ENCODE measurements at regions not wholly inside any gene's neighbourhood (a gene's known extent, or its start where the extent isn't known, plus 50 kb on each side); places are given as distances from the start of the nearest gene placed in this dataset.
"Not testable (repeated sequence)": the region's sequence is repeated elsewhere in the genome, so short reads cannot be mapped to it uniquely, and the experiment has no call there.

DNA sequence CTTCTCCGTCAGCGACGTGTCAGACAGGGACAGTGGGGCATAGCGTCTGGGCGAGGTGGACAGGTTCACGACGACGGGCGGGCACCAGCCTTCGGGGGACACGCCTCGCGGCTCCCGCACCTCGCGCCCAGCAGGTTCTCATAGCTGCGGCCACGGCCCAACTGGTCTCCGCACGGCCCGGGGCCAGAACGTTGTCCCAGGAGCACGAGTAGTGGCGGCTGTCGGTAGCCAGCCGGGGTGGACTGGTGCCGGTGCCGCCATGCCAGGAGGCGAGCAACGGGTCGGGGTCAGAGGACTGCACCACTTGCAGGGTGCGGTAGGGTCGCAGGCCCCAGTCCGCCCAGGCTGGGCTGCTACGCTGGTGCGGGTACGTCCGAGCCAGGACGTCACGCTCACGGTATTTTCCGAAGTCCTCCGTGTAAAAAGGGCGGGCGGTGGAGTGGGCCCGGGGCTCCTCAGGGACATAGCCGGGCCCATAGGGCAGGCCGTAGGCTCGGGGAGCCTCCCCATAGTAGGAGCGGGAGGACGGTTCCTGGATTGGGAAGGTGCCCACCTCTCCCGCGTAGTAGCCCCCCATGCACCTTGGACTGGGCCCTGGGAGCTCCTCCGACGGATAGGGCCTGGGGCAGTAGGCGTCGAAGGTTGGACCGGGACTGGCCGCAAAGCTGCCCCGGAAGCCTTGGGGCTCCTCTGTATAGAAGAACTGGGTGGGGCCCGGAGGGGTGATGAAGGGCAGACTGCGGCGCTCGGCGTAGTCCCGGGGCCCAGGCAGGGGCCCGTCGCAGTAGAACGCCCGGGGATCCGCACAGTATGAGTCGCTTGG, 301.2 kb downstream of the CCDC74A start:
- not testable (repeated sequence) for H3K4me3 Mint-ChIP-seq

DNA sequence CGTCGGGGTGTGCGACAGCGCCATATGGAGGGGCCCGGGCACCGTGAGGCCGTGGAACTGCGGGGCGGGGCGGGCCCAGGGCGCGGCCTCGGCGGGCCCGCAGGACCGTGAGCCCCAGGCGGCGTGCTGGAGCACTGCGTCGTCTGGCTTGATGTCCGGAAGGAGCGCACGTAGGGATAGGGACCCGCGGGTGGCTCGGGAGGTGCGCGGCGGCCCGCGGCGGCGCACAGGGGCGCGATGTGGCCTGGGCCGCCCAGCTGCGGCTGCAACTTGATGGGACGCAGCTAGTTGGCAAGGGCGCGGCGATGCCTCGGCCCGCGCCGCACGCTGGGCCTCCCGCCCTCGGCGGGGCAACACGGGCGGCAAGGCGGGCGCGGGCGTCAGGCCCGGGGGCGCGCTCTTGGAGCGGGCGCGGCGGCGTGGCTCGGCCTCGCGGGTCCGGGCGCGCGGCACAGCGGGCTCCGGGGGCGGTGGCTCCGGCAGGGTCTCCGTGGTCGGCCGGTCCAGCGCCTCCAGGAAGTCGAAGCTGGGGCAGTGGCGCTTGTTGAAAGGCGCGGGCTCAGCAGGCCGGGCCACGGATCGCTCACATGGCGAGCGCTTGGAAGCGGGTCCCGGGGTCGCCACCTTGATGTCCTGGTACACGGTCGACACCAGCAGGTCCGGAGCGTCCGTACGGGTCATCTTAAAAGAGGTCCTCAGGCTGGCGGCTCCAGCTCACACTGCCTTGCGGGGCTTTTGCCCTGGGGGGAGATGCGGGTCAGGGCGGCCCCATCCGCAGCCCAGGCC, 302.0 kb downstream of the CCDC74A start:
- H3K36me3 ChIP-seq (ENCODE audit: control insufficient read depth in 2 of 3, insufficient read depth in 3 of 3, low read length in 3 of 3); H3K27ac Mint-ChIP-seq; DNase-seq; H3K4me3 ChIP-seq (ENCODE audit: low read length); H3K4me3 Mint-ChIP-seq; H3K27ac ChIP-seq (ENCODE audit: low read depth, low read length); H3K27me3 Mint-ChIP-seq; CTCF ChIA-PET; H3K9me3 Mint-ChIP-seq; H3K9me3 ChIP-seq (ENCODE audit: control insufficient read depth in 2 of 3, low read length in 3 of 3); intact Hi-C loops (cut with micrococcal nuclease); POLR2A ChIA-PET; ATAC-seq; H3K36me3 Mint-ChIP-seq; H3K27me3 ChIP-seq (ENCODE audit: control insufficient read depth in 2 of 2, insufficient read depth in 2 of 2, low read length in 2 of 2); H3K4me1 Mint-ChIP-seq; H3K4me1 ChIP-seq (ENCODE audit: control insufficient read depth in 2 of 2, insufficient read depth in 2 of 2, low read length in 2 of 2): not testable (repeated sequence)

More for the DNA sequence above, 301.2 kb downstream of the CCDC74A start:
- H3K9me3 ChIP-seq (ENCODE audit: control insufficient read depth in 2 of 3, low read length in 3 of 3); CTCF ChIA-PET; H3K27ac Mint-ChIP-seq; H3K27ac ChIP-seq (ENCODE audit: low read depth, low read length); H3K36me3 Mint-ChIP-seq; H3K4me3 ChIP-seq (ENCODE audit: low read length); H3K27me3 ChIP-seq (ENCODE audit: control insufficient read depth in 2 of 2, insufficient read depth in 2 of 2, low read length in 2 of 2); intact Hi-C loops (cut with micrococcal nuclease); ATAC-seq; H3K36me3 ChIP-seq (ENCODE audit: control insufficient read depth in 2 of 3, insufficient read depth in 3 of 3, low read length in 3 of 3); H3K9me3 Mint-ChIP-seq; DNase-seq; H3K27me3 Mint-ChIP-seq; H3K4me1 Mint-ChIP-seq; H3K4me1 ChIP-seq (ENCODE audit: control insufficient read depth in 2 of 2, insufficient read depth in 2 of 2, low read length in 2 of 2); POLR2A ChIA-PET: not testable (repeated sequence)

DNA sequence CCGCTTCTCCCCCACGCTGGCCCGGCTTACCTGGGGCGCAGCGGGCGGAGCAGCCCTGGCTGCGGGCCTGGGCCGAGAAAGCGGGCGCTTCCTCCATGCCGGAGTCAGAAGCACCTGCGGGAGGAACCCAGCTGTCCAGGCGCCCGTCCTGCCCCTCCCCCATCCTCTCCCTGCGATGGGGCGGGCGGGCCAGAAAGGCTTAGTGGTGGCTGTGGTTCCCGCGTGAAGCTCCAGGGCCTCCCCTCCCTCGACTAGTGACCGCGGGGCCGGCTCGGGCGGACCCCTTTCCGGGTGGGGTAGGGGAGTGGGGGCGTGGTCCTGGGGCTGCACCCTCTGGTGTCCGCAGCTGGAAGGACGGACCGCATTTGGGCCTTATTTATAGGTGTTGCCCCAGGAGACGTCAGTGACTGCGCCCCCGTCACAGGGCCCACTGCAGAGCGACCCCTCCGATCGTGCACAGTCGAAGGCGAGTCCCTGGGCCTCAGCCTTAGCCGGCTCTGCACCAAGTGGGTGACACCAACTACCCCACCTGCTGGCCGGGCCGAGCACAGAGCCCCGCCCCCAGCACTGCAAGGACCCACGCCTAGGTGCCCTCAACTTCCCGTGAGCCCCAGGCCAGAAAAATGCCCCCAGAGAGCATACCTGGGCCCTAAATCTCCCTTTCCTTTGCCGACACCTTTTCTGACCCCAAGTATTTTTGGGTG, 302.7 kb downstream of the CCDC74A start:
- POLR2A ChIA-PET; H3K27me3 ChIP-seq (ENCODE audit: control insufficient read depth in 2 of 2, insufficient read depth in 2 of 2, low read length in 2 of 2); intact Hi-C loops (cut with micrococcal nuclease); H3K36me3 Mint-ChIP-seq; H3K9me3 Mint-ChIP-seq; ATAC-seq; H3K4me3 Mint-ChIP-seq; DNase-seq; H3K4me1 Mint-ChIP-seq; H3K36me3 ChIP-seq (ENCODE audit: control insufficient read depth in 2 of 3, insufficient read depth in 3 of 3, low read length in 3 of 3); H3K9me3 ChIP-seq (ENCODE audit: control insufficient read depth in 2 of 3, low read length in 3 of 3); H3K4me3 ChIP-seq (ENCODE audit: low read length); H3K27ac ChIP-seq (ENCODE audit: low read depth, low read length); CTCF ChIA-PET; H3K27me3 Mint-ChIP-seq; H3K4me1 ChIP-seq (ENCODE audit: control insufficient read depth in 2 of 2, insufficient read depth in 2 of 2, low read length in 2 of 2); H3K27ac Mint-ChIP-seq: not testable (repeated sequence)

DNA sequence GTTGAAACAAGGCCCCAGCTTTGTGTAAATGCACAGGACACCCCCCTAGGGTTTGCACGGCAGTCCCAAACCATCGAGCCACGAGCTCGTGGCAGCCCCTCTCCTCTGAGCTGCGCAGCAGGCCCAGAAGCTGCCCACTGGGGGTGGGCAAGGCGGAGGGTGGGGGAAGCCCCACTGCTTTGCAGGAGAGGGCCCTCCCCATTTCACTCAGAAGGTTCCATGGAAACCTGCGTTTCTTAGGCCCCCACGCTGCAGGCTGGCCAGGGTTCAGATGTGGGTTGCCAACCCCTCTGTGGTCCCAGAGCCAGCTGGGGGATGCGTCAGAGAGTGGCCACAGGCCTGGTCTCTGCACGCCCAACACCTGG, 303.2 kb downstream of the CCDC74A start:
- H3K27ac ChIP-seq (ENCODE audit: low read depth, low read length); H3K36me3 ChIP-seq (ENCODE audit: control insufficient read depth in 2 of 3, insufficient read depth in 3 of 3, low read length in 3 of 3); CTCF ChIA-PET; intact Hi-C loops (cut with micrococcal nuclease); H3K9me3 ChIP-seq (ENCODE audit: control insufficient read depth in 2 of 3, low read length in 3 of 3); POLR2A ChIA-PET; H3K4me1 Mint-ChIP-seq; H3K27me3 Mint-ChIP-seq; H3K4me1 ChIP-seq (ENCODE audit: control insufficient read depth in 2 of 2, insufficient read depth in 2 of 2, low read length in 2 of 2); H3K9me3 Mint-ChIP-seq; H3K4me3 Mint-ChIP-seq; DNase-seq; H3K27ac Mint-ChIP-seq; ATAC-seq; H3K36me3 Mint-ChIP-seq; H3K4me3 ChIP-seq (ENCODE audit: low read length); H3K27me3 ChIP-seq (ENCODE audit: control insufficient read depth in 2 of 2, insufficient read depth in 2 of 2, low read length in 2 of 2): not testable (repeated sequence)

DNA sequence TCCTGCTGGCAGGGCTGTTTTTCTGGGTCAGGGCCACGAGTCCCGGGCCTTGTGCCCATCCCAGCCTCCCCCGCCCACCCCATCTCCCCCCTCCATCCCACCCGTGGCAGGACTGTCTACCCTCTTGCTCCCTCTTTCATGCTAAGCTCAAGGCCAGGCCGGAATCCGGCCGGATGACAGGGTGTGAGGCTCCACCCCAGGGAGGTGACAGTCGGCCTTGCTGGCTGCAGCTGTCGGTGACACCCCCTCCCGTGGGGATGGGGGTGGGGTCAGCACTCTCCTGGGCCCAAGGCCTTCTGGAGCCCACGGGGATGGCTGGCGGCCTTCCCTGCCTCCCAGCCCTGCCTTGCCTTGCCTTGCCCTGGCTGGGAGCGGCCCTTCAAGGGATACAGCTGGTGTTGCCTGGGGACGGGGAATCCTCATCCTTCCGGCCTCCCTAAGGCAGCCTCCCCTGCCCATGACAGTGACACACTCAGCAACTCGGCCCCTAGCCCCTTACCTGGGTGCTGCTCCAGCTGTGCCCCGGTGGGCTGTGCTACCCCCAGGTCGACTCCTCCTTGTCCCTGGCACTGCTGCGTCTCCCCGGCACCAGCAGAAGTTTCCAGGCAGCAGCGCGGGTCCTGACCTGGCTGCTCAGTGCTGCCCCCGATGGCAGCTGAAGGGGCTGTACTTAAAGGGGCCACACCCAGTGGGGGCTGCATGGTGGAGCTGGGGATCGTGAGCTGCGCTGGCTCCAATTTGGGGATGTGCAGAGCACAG, 303.9 kb downstream of the CCDC74A start:
- H3K36me3 ChIP-seq (ENCODE audit: control insufficient read depth in 2 of 3, insufficient read depth in 3 of 3, low read length in 3 of 3); intact Hi-C loops (cut with micrococcal nuclease); DNase-seq; ATAC-seq; H3K9me3 ChIP-seq (ENCODE audit: control insufficient read depth in 2 of 3, low read length in 3 of 3); H3K4me1 Mint-ChIP-seq; CTCF ChIA-PET; POLR2A ChIA-PET; H3K27me3 ChIP-seq (ENCODE audit: control insufficient read depth in 2 of 2, insufficient read depth in 2 of 2, low read length in 2 of 2); H3K27me3 Mint-ChIP-seq; H3K27ac ChIP-seq (ENCODE audit: low read depth, low read length); H3K36me3 Mint-ChIP-seq; H3K4me3 Mint-ChIP-seq; H3K9me3 Mint-ChIP-seq; H3K4me3 ChIP-seq (ENCODE audit: low read length); H3K4me1 ChIP-seq (ENCODE audit: control insufficient read depth in 2 of 2, insufficient read depth in 2 of 2, low read length in 2 of 2); H3K27ac Mint-ChIP-seq: not testable (repeated sequence)

DNA sequence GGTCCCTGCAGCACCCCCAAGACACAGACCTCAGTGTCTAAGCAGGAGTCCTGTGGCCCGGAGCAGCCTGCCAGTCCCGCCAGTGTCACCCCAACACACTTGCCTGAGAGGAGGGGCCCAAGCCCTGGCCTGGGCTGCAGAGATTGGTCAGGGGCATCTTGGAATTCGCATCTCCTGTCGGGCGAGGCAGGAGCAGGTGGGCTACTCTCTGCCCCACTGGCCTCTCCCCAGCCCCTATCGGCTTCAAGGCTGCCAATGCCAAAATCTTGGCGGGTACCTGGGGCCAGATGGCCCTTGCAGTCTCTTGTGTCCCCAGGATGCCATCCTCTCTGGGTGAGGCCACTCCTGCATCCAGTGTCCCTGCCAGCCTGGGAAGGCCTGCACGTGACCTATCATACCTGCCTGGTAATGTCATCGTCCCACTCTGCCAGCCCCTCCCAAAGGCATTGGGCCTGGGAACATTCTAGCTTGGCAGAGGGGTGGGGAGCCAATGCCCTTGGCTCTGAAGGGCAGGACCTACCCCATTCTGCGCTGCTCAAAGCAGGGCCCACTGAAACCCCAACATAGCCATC, 304.6 kb downstream of the CCDC74A start:
- H3K9me3 Mint-ChIP-seq; ATAC-seq; H3K4me3 Mint-ChIP-seq; intact Hi-C loops (cut with micrococcal nuclease); CTCF ChIA-PET; H3K27me3 ChIP-seq (ENCODE audit: control insufficient read depth in 2 of 2, insufficient read depth in 2 of 2, low read length in 2 of 2); H3K9me3 ChIP-seq (ENCODE audit: control insufficient read depth in 2 of 3, low read length in 3 of 3); H3K4me1 ChIP-seq (ENCODE audit: control insufficient read depth in 2 of 2, insufficient read depth in 2 of 2, low read length in 2 of 2); H3K27ac Mint-ChIP-seq; H3K36me3 Mint-ChIP-seq; H3K4me3 ChIP-seq (ENCODE audit: low read length); H3K36me3 ChIP-seq (ENCODE audit: control insufficient read depth in 2 of 3, insufficient read depth in 3 of 3, low read length in 3 of 3); H3K4me1 Mint-ChIP-seq; POLR2A ChIA-PET; H3K27ac ChIP-seq (ENCODE audit: low read depth, low read length); DNase-seq: not testable (repeated sequence)
- H3K27me3 Mint-ChIP-seq, result peaks cover 0 to 10% (median 9%) of the 10 kb centered on the region in 5 donors

Measured in naive thymus-derived CD4-positive, alpha-beta T cell (primary cell).